GM21576 (cell line): ENCODE measurements at regions not wholly inside any gene's neighbourhood (a gene's known extent, or its start where the extent isn't known, plus 50 kb on each side); places are given as distances from the start of the nearest gene placed in this dataset.
"Not testable (repeated sequence)": the region's sequence is repeated elsewhere in the genome, so short reads cannot be mapped to it uniquely, and the experiment has no call there.

ENCODE experiments used
- ATAC-seq: cut with Tn5 transposase; IDR thresholded peaks from one replicate; pipeline ENCODE4 v1.9.1; 2021; ENCODE audit warnings: mild to moderate bottlenecking, moderate library complexity; ENCODE audit not compliant: unreplicated experiment

DNA sequence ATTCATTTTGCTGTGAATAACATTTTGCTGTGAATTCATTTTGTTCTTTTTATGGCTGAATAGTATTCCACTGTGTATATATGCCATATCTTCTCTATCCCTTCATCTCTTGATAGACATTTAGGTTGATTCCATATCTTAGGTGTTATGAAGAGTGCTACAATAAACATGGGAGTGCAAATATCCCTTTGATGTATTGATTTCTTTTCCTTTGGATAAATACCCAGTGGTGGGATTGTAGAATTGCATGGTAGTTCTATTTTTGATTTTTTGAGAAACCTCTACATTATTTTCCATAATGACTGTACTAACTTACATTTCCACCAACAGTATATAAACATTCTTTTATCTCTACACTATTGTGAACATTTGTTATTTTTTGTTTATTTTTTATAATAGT lies 555.9 kb downstream of the PDHA2 start:
- no peak for ATAC-seq

DNA sequence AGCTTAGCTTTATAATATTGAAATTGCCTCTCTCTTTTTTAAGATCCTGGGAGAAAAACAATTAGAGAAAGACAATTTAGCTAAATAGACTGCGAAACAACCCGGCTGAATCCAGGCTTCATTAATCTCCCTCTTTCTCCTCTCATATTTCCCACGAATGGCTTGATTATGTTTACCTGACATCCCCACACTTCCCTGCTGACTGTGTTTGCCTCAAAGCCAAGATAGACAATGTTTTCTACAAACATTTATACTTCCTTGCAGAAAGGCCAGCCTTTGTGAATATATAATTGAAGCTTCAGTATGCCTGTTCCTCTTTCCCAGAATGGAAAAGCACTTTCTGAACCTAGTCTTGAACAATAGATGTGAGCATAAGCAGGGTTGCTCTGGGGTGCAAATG lies 566.8 kb downstream of the PDHA2 start:
- ATAC-seq: no peak

DNA sequence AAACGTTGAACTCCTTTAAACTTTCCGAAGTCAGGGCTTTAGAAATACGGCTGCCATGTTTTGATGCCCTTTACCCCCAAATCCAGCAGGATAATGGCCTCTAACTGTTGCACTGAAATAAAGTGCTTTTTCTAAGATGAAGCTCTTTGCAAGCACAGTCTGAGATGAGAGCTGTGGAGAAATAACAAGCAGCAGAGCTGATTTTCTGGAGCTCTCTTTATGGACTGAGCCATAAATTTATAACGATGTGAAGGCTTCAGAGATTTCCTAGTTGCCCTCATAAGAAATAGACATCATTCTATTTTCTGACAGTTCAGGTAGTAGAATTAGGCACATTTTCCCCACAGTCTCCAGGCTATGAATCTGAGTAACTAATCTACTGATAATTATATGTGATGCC lies 567.3 kb downstream of the PDHA2 start:
- no peak for ATAC-seq

DNA sequence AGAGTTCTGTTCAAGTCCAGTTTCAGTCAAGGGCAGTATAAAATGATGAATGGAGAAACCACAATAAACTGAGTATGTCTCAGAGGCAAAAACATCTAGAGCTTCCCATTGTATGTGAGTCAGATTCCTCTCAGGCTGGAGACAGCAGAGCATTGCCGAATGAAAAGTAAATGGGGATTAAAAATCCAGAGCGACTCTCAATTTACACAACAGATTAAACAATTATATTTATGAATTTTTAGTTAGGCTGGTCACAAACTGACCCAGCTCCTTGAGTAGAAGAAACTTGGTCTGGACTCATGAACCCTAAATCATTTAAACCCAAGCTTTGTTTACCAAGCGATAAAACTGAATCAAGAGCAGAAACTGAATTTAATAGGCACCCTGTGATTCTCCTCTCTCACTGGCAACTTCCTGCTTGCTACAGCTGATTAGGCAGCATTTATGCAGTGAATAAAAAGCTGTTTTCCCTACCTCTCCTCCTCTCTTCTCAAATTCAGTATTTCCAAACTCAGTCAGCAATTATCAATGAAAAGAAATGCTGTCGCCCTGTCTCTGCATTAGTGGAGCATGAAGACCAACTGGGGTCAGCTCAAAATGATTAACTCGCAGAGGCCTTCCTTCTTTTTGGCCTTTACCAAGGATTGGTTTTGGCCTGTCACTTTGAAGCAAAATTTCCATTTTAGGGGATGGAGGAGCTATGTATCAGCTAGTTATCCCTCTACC lies 568.0 kb downstream of the PDHA2 start:
- ATAC-seq: no peak

GRCh38 chr4:96414853-96415252 lies 575.0 kb downstream of the PDHA2 start:
- ATAC-seq: not testable (repeated sequence)

- ATAC-seq: no peak
These were observed 589.8 kb downstream of the PDHA2 start for GRCh38 chr4:96429657-96430056.

DNA sequence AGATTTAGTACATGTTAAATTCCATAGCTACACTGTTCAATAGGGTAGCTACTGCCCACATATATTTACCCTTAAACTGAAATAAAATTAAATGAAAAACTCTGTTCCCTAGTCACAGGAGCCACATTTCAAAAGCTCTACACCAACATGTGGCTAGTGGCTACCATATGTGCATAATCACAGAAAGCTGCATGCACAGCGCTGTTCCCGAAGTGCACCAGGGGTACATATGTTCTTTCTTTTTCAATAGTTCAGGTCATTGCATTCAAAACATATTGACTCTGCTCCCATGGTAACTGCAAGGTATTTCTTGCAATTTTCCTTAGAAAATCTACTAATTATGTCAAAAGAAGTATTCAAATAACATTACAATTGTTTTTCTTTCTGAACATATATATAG lies 591.2 kb downstream of the PDHA2 start:
- ATAC-seq: no peak

- no peak for ATAC-seq
These were observed 608.5 kb downstream of the PDHA2 start for GRCh38 chr4:96448315-96448872.

- no peak for ATAC-seq
These were observed 615.3 kb downstream of the PDHA2 start for GRCh38 chr4:96455045-96455720.

GRCh38 chr4:96458031-96458430 lies 618.1 kb downstream of the PDHA2 start:
- ATAC-seq: not testable (repeated sequence)

- ATAC-seq: no peak
These were observed 619.2 kb downstream of the PDHA2 start for GRCh38 chr4:96459105-96459504.

DNA sequence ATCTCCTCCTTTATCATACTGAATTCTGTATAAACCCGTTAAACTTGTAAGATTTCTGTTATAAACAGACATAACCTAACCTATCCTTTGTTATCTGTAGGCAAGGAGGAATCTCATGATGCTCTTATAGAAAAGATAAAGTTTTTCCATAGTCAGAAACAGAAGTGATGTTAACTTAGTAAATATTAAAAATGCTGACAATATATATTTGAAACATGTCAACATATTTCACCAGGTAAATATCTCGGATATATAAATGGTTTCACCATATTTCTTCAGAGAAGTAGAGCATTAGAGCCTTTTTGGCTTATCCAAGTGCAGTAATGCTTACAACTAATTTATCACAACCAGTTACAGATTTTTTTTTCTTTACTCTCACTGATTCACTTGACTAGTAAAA lies 625.9 kb downstream of the PDHA2 start:
- no peak for ATAC-seq

GRCh38 chr4:96471956-96472867 lies 632.3 kb downstream of the PDHA2 start:
- no peak for ATAC-seq

- no peak for ATAC-seq
These were observed 633.4 kb downstream of the PDHA2 start for GRCh38 chr4:96473246-96473645.

- no peak for ATAC-seq
These were observed 643.6 kb downstream of the PDHA2 start for GRCh38 chr4:96483308-96484030.

DNA sequence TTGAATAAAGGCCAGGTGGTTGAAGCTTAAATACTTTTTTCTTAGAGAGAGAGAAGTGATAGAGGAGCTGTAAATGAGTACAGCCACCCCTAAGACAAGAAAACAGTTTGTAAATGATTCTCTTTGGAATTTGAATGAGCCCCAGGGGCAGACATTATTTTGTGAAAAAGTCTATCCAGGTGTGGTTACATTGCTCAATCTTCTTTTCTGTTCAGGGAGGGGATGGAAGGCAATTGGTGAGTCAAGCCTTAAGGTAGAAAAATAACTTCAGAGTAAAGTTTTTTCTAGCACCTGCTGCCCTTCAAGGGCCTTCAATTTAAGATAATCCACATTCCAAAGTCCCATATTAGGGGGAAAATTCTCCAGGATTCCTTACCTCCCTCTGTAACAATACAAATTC lies 646.7 kb downstream of the PDHA2 start:
- ATAC-seq: no peak

DNA sequence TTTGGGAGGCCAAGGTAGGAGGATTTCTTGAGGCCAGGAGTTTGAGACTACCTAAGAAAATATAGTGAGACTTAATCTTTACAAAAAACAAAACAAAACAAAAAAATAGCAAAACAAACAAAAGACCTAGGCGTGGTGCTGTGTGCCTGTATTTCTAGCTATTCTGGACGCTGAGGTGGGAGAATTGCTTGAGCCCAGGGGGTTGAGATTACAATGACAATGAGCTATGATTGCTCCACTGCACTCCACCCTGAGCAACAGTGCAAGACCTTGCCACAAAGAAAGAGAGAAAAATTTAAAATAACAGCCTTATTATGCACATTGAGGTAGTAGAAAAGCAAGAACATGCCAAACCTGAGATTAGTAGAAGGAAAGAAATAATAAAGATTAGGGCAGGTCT lies 657.7 kb downstream of the PDHA2 start:
- ATAC-seq: no peak

DNA sequence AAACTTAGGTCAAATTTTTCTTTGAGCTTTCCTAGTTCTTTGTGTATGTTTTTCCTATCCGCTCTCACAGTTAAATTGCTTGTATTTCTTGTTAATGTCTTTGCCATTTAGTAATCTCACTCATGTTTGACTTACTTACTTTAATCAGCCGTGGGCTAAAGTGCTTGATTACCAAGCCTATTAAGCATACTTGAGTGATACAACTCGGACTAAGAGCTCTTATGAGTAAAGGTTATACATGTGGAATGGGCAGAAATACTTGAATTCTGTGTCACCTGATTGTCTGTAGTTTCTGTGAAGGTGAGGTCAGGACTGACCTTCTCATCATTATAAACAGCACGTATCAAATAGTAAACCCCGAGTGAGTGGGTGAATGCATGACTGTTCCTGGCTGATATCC lies 664.5 kb downstream of the PDHA2 start:
- no peak for ATAC-seq

- no peak for ATAC-seq
These were observed 669.3 kb downstream of the PDHA2 start for GRCh38 chr4:96509039-96509741.

GRCh38 chr4:96519291-96519690 lies 679.4 kb downstream of the PDHA2 start:
- no peak for ATAC-seq
